Stimulated activated CD8-positive, alpha-beta memory T cell treated with anti-CD3 and anti-CD28 coated beads, Interleukin-7, amount 100 ng/mL, for 1 hour (primary cell): ENCODE measurements at regions not wholly inside any gene's neighbourhood (a gene's known extent, or its start where the extent isn't known, plus 50 kb on each side); places are given as distances from the start of the nearest gene placed in this dataset.

Source experiments
- DNase-seq, 2 donors: peaks; one replicate each; pipeline ENCODE4 v3.0.0-alpha.2; 2020; ENCODE audit warnings: low read depth in 2 of 2

DNA sequence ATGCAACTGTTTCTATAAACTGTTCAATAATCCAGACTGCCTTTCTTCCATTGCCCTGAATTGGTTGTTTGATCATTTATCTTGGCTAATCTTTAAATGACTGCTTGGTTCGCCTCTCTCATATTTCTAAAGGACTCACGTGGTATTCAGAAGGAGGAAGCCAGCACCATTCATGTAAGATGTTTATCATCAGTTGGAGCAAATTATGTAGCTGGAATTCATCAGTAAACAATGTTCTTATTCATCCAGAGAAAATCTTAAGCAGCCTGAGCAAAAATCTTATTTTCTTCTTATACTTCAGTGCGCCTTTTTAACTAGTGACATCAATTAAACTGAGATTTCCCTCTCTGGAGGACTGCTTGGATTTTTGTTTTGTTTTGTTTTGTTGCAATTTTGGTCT, 538.7 kb upstream of the TMEM132C start:
- no peak for DNase-seq

- no peak for DNase-seq
Observed at GRCh38 chr12:127728729-127729128, 538.2 kb upstream of the TMEM132C start.

DNA sequence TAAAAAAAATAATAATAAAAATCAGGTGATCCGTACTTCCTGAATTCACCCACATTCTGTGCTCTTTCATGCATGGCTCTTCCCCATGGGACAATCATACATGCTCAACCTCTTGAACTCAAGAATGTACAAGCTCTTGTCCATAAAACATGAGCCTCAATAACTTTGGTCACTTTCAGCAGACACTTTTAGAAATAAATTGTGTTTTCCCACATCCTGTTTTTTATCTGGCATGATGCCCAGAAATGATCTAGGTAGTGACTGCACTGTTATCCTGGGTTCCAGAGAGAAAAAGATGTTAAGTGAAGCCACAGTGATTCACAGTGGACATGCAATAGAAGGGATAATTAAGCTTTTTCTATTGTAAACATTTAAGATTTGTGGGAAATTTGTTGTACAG, 537.6 kb upstream of the TMEM132C start:
- DNase-seq = no peak

- DNase-seq = no peak
Observed at GRCh38 chr12:127731657-127732056, 535.3 kb upstream of the TMEM132C start.

DNA sequence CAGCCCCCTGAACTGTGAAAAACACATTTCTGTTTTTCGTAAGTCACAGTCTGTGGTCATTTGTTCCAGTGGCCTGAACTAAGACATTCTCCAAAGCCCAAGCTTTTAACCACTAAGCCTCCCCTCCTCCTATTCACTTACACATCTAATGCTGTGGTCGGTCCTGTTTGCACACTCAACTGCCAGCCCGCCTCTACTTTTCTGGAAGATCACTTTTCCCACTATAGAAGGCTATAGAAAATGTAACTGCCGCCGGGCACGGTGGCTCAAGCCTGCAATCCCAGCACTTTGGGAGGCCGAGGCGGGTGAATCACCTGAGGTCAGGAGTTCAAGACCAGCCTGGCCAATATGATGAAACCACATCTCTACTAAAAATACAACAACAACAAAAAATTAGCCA, 524.7 kb upstream of the TMEM132C start:
- DNase-seq = no peak

GRCh38 chr12:127745469-127746212, 521.3 kb upstream of the TMEM132C start:
- DNase-seq = no peak

DNA sequence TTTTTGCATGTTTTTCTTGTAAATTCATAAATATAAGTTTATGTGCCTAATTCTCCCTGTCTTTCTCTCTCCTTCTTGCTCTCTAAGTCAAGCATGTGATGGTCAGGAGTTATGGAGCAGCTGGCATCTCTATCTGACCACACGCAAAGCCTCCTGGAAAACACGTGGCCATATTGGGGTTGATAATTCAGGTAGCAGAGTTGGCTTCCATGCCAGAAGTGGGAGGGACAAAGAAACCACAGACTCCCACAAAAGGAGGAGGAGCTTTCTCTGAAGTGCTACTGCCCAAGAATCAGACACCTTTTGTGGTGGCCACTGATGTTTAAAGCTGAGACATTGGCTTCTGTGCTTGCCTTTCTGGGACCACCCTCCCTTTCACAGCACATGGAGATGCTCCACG, 517.6 kb upstream of the TMEM132C start:
- DNase-seq = no peak

GRCh38 chr12:127750076-127750840, 516.7 kb upstream of the TMEM132C start:
- no peak for DNase-seq

GRCh38 chr12:127752802-127753201, 514.2 kb upstream of the TMEM132C start:
- no peak for DNase-seq

DNA sequence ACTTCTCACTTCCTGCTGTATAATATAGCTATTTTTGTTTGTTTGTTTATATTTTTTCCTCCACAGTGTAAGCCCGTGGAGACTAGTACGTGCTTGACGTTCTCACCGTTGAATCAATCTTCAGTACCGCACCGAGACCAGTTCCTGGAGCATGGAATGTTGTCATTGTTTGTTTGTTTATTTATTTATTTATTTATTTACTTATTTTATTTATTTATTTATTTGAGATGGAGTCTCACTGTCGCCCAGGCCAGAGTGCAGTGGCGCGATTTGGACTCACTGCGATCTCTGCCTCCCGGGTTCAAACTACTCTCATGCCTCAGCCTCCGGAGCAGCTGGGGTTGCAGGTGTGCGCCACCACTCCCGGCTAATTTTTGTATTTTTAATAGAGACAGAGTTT, 506.6 kb upstream of the TMEM132C start:
- no peak for DNase-seq

DNA sequence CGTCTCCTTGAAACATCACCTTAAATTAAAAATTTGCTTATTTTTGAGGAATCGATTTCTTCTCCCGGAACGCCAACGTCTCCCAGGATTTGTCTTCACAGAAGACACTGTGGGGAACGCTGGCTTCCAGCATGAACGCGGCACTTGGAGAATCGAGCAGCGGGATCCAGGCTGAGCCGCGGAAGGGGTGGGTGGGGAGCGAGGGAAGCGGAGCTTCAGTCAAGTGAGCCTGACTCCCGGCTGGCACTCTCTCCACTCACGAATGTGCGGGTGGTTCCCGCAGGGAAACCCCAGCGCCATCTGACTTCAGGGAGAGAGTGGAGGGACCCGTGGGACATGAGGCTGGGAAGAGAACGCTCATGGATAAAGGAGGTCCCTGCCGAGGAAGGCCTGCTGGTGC, 506.0 kb upstream of the TMEM132C start:
- DNase-seq = no peak

GRCh38 chr12:127761880-127762279, 505.1 kb upstream of the TMEM132C start:
- no peak for DNase-seq

GRCh38 chr12:127767656-127768055, 499.3 kb upstream of the TMEM132C start:
- no peak for DNase-seq

- no peak for DNase-seq
Observed at GRCh38 chr12:127770118-127770517, 496.9 kb upstream of the TMEM132C start.

DNA sequence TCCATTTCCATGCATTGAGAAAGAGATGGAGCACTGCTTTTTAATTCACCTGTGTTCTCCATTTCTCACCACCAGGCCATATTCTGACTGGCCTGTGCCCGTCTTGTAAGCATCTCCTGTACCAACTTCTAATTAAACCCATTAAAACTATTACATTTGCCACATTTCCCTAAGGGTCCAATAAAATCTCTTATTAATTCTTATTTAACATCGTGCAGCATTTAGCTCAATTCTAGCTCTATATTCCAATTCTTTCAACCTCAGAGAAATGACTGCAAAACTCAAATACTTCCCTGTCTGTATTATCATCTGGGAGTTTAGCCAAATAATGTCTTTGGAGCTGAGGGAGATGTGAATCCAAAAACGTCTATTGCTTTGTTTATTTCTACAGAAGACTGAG, 495.4 kb upstream of the TMEM132C start:
- DNase-seq = no peak

GRCh38 chr12:127773520-127773919, 493.4 kb upstream of the TMEM132C start:
- no peak for DNase-seq

GRCh38 chr12:127774828-127775227, 492.1 kb upstream of the TMEM132C start:
- no peak for DNase-seq

GRCh38 chr12:127779301-127780045, 487.5 kb upstream of the TMEM132C start:
- no peak for DNase-seq

- DNase-seq = no peak
Observed at GRCh38 chr12:127780881-127781280, 486.1 kb upstream of the TMEM132C start.

DNA sequence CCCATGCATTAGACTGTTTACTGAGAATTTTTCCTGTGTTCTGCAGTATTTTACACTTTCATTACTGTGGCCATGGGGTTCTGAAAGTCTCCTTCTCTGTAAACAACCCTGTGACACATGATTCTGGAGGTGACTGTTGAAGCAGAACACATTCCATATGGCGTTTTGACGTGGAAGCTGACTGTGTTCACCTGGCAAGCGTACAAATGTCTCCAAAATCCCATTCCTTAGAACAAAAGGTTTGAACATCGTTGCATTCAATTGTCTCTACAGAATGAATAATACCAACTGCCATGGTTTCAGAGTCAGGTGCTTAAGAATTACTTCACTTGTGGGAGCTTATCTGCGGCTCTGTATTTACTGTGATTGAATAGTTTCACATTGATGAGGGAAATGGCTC, 485.6 kb upstream of the TMEM132C start:
- DNase-seq = no peak

DNA sequence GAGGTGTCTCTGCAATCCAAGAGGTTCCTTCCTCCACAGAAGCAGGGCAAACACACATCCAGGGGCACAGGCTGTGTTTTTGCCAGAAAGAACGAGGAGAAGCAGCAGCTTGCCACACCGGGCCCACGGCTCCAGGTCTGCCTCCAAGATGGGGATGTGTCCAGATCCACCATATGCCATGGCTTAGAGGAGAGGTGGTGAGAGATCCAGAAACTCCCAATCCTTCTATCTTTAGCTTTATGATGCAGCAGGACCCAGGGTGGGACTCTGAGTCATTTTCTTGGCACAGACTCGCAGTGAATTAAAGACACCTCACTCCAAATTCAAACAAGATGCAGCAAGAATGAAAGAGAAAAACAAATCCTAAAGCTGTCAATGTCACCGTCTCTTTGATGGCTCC, 481.4 kb upstream of the TMEM132C start:
- no peak for DNase-seq

DNA sequence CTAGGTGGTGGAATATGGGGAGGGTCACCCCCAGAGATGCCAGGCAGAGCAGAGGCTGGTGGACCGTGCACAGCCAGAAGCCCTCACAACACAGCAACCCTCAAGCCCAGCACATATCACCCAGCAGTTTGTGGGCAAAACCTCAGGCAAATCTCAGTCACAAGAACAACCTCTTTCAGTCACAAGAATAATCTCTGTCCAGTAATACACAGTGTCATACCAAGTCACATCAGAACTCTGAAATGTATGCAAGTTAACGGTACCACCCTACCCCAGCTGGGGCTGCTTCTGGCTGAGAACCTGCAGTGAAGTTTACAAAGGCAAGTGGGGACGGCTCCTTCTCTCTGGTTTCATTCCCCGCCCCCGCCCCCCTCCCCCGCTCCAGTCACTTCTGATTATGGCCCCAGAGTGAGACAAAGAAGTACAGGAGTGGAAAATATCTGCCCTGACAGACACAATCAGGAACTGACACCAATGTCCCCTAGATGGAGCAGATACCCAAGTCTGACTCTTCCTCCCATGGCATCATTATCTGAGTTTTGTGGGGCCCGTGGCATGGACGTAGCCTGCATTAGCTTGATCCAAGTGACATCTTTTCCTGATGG, 480.9 kb upstream of the TMEM132C start:
- no peak for DNase-seq
